Brain microvascular endothelial cell (primary cell): ENCODE measurements at regions not wholly inside any gene's neighbourhood (a gene's known extent, or its start where the extent isn't known, plus 50 kb on each side); places are given as distances from the start of the nearest gene placed in this dataset.
"Not testable (repeated sequence)": the region's sequence is repeated elsewhere in the genome, so short reads cannot be mapped to it uniquely, and the experiment has no call there.

ENCODE experiments used
- DNase-seq: peaks from one replicate; pipeline ENCODE4 v3.0.0-alpha.2; 2020
- H3K27ac ChIP-seq: fragments of 250-450 bp; sonication (Bioruptor Pico); 2 replicates; pipeline ENCODE4 v1.5.1; 2020; ENCODE audit warnings: mild to moderate bottlenecking, moderate library complexity
- H3K27me3 ChIP-seq: fragments of 250-450 bp; sonication (Bioruptor Pico); replicated peaks from 2 replicates; pipeline ENCODE4 v1.5.1; 2020; ENCODE audit warnings: mild to moderate bottlenecking
- H3K36me3 ChIP-seq: fragments of 250-450 bp; sonication (Bioruptor Pico); replicated peaks from 2 replicates; pipeline ENCODE4 v1.5.1; 2020; ENCODE audit warnings: mild to moderate bottlenecking
- H3K4me3 ChIP-seq: 2 replicates; pipeline ENCODE4 v1.5.1; 2011; ENCODE audit warnings: low read depth, mild to moderate bottlenecking, control low read depth, low read length, moderate library complexity
- CTCF ChIP-seq: IDR thresholded peaks from 2 replicates; pipeline ENCODE4 v1.5.1; 2011; ENCODE audit warnings: low read depth, mild to moderate bottlenecking, moderate library complexity, low read length, control low read depth, inconsistent platforms; ENCODE audit errors: missing control alignments
- in situ Hi-C: cut with HindIII; loops from 2 replicates; pipeline ENCODE4 v1.10.0; 2017; ENCODE audit warnings: low sequenced_read_pairs, low pct_ligation_motif_present

GRCh38 chr16:29114989-29115801 is 130.3 kb downstream of the LAT start:
- peak; percentile 74 for TF ChIP-seq CTCF
- H3K27ac ChIP-seq, H3K4me3 ChIP-seq: not testable (repeated sequence)

GRCh38 chr16:29114574-29114973 is 129.7 kb downstream of the LAT start:
- no peak for TF ChIP-seq CTCF

More at GRCh38 chr16:29114989-29115801, 130.3 kb downstream of the LAT start:
- H3K27me3 ChIP-seq, H3K36me3 ChIP-seq, in situ Hi-C loops: not testable (repeated sequence)
- DNase-seq = peak; percentile 65

GRCh38 chr16:29113446-29113845 is 128.6 kb downstream of the LAT start:
- H3K36me3 ChIP-seq, in situ Hi-C loops, H3K27me3 ChIP-seq, H3K4me3 ChIP-seq, H3K27ac ChIP-seq, DNase-seq: not testable (repeated sequence)

More at GRCh38 chr16:29114574-29114973, 129.7 kb downstream of the LAT start:
- no peak overlapping the region for H3K4me3 ChIP-seq
- no peaks in the 10 kb centered on the region for H3K36me3 ChIP-seq
- H3K27me3 ChIP-seq = no peaks in the 10 kb centered on the region
- H3K27ac ChIP-seq = no peak overlapping the region
- DNase-seq = no peak
- in situ Hi-C loops = no loop called here

GRCh38 chr16:29112755-29113347 is 128.0 kb downstream of the LAT start:
- no peaks in the 10 kb centered on the region for H3K27me3 ChIP-seq
- no peak for DNase-seq
- no peak overlapping the region for H3K27ac ChIP-seq
- no peak overlapping the region for H3K4me3 ChIP-seq
- peak; percentile 18 for TF ChIP-seq CTCF
- in situ Hi-C loops = no loop called here
- H3K36me3 ChIP-seq = no peaks in the 10 kb centered on the region

- DNase-seq, H3K36me3 ChIP-seq, H3K27ac ChIP-seq, H3K27me3 ChIP-seq, H3K4me3 ChIP-seq, in situ Hi-C loops: not testable (repeated sequence)
Measured at GRCh38 chr16:29111901-29112680, 127.2 kb downstream of the LAT start.

- Histone ChIP-seq H3K27ac (no peak overlapping the region), H3K27me3 (no peaks in the 10 kb centered on the region), H3K36me3 (no peaks in the 10 kb centered on the region), H3K4me3 (no peak overlapping the region)
- no peak for DNase-seq
- TF ChIP-seq CTCF = no peak
- in situ Hi-C loops = no loop called here
Measured at GRCh38 chr16:29111421-29111820, 126.6 kb downstream of the LAT start.

GRCh38 chr16:29108625-29109169 is 123.8 kb downstream of the LAT start:
- H3K36me3 ChIP-seq, H3K4me3 ChIP-seq, H3K27ac ChIP-seq, H3K27me3 ChIP-seq, in situ Hi-C loops: not testable (repeated sequence)
- DNase-seq = peak; percentile 49
